Endothelial cell of hepatic sinusoid (primary cell): ENCODE measurements at regions not wholly inside any gene's neighbourhood (a gene's known extent, or its start where the extent isn't known, plus 50 kb on each side); places are given as distances from the start of the nearest gene placed in this dataset.
"Not testable (repeated sequence)": the region's sequence is repeated elsewhere in the genome, so short reads cannot be mapped to it uniquely, and the experiment has no call there.

Source experiments
- in situ Hi-C: cut with HindIII; loops from 2 replicates; pipeline ENCODE4 v1.10.0; 2017; ENCODE audit warnings: low sequenced_read_pairs

DNA sequence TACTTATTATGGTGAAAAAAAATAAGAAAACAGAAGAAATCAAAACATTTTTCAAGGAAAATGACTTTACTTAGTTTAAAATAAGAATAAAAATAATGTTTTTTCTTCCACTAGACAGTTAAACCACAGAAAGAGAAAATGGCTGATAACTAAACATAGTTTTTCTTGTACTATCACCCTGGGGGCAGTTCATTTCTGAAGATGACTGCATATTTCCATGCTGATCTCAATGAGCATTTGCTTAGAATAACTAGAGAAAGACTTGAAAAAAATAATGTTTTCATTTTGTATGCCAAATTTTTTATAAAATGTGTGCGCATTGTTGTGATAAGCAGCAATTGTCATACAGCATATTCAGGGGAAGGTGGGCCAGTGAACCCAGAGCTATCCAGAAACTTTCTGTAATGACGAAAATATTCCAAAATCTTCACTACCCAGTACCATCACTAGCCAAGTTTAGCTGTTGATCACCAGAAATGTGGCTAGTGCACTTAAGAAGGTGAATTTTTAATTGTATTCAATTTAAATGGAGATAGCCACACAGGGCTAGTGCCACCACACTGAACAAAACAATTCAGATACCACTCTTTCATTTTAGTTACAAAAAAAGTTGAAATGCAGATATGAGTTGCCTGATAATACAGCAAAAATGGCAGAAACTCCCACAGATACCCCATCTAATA, 513.4 kb upstream of the NETO1 start:
- in situ Hi-C loops, result no loop called here

DNA sequence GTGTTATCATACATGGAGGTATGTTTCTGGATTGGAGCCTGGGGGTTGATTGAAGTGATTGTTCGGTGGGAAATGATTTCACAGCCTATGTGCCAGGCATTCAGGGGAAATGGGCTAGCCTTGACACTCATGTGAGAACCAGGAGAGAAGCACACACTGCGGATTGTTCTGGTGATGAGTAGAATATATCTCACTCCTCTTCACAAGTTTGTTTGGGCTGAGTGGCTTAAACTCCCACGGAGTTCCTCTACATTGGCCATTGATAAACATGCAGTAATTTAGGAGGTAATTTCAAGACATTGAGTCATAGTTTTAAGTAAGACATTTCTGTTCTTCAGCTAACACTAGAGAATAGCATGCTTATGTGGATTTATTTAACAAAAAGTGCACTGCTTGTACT, 498.9 kb upstream of the NETO1 start:
- in situ Hi-C loops, result loop anchor here (5.0 kb wide), 1 partner anchor 86 kb away; no protein-coding TSS in a partner anchor

DNA sequence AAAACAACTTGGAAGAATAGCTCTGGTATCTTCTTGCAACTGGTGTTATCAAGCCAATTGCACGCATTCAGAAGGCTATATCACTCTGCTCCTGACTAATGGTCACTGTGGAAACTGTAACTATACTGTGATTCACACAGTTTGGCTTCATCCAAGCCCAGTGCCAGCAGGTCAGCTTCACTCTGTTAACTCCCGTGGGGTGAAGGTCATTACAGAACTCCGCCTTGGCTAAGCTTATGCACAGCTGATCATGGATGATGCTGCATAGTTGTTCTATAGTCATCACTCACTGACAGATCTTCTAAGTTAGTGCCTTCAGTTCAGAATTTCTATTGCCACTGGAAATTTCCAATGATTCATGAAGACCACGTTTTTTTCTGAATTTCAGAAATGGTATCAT, 497.2 kb upstream of the NETO1 start:
- in situ Hi-C loops, result loop anchor here (5.0 kb wide), 1 partner anchor 87 kb away; no protein-coding TSS in a partner anchor

DNA sequence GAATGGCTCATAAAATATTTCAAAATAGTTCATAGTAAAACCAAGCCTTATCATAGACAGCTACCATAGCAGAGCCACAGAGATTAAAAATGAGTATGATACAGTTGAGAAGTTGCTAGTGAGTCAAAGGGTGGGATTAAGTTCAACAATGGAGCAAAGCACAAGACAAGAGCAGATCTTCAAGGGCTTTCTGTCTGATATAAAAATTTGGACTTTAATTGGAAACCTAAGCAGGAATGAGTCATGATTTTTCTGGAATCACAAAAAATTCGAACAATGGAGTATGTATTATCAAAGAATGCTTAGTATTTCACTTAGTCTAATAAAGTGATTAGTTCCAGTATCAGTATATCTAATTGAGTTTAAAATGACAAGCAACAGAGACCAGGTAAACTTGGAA, 487.3 kb upstream of the NETO1 start:
- in situ Hi-C loops, result no loop called here

DNA sequence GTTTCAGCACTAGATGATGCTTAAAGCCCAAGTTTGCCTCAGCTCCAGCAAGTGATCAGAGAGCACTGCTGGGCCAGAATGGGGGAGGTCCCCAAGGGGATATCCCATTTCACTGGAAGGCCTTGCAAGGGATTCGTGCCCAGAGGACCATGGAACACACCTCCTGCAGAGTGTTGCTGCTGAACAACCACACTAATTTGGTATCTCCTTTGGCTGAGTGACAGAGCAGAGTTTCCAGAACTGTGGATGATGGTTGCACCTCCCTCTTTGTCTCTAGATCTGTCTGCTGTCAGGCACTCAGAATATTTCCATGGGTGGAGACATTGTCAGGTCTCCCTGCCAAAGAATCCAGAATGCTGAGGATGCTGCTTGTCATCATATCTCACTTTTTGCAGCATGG, 484.8 kb upstream of the NETO1 start:
- in situ Hi-C loops, result no loop called here

DNA sequence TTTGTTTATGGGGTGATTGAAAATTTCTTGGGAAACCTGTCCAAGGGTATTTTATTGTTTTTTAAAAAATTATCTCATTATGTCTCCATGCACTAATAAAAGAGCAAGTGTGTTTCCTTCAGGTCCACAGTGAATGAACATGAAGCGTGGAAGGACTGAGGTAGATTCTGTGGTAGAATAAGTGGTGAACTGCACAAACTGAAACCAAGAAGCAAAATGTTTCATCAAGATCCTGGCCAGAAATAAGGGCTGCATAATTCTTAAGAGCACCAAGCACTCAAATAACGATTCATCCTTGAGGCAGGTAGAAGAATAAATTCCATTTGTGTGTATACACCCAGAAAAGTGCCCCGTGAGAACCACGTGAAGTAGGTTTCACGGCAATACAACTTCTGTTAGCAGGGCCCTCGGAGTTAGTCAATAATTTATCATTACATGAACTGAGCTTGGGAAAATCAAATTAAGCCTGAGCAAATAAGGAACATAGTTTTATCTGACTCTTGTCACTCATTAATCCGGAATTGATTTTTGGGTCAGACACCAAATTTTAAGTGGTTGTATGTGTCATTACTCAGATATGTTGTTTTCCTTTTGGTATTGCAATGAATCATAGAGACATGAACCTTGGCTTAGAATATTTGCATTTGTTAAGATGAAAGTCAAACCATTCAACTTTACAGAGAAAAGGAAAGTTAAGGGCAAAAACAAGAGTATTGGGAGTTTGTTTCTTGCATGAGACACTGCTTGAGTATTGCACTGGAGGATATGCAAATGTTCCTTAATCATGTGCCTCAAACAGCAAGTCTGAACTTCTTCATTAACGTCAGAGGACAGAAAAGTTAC, 472.6 kb upstream of the NETO1 start:
- in situ Hi-C loops, result no loop called here

DNA sequence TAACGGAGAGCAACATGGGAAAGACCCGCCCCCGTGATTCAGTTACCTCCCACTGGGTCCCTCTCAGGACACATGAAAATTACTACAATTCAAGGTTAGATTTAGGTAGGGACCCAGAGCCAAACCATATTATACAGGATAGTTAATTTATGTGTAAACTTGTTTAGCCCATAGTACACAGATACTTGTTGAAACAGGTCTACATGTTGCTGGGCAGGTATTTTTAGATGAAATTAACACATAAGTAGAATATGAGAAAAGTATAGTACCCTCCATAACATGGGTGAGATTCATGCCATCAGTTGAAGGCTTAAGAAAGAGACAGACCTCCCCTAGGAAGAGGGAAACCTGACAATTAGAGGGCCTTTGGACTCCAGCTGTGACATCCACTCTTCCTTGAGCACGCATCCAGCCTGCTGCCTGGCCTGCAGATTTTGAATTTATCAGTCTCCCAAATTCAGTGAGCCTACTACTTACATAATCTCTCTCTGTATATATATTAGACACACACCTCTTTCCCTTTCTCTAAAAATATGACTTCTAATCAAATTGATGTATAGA, 463.5 kb upstream of the NETO1 start:
- in situ Hi-C loops, result no loop called here

DNA sequence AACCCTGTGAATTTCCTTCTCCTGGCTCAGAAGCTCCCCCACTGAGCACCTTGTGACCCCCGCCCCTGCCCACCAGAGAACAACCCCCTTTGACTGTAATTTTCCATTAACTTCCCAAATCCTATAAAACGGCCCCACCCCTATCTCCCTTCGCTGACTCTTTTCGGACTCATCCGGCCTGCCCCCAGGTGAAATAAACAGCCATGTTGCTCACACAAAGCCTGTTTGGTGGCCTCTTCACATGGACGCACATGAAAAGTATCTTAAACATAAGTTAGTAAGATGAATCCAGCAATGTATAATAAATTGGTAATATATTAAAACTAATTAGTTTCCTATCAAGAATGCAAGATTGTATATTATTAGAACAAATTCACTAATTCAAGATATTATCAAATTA, 462.3 kb upstream of the NETO1 start:
- in situ Hi-C loops, result not testable (repeated sequence)

DNA sequence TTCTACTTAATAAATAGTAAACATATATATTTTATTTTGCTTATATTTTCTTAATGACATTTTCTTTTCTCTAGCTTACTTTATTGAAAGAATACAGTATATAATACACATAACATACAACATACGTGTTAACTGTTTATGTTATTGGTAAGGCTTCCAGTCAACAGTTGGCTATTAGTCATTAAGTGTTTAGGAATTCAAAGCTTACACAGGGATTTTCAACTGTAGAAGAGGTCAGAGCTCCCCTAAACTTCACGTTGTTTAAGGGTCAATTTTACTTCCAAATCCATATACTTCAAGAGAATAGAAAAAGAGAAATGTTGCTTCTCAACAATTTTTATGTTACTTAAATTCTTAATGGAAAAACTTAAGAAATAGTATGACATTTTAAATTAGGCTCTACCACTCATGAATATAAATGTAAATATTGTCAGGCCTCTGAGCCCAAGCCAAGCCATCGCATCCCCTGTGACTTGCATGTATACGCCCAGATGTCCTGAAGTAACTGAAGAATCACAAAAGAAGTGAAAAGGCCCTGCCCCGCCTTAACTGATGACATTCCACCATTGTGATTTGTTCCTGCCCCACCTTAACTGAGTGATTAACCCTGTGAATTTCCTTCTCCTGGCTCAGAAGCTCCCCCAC, 456.5 kb upstream of the NETO1 start:
- in situ Hi-C loops, result not testable (repeated sequence)

DNA sequence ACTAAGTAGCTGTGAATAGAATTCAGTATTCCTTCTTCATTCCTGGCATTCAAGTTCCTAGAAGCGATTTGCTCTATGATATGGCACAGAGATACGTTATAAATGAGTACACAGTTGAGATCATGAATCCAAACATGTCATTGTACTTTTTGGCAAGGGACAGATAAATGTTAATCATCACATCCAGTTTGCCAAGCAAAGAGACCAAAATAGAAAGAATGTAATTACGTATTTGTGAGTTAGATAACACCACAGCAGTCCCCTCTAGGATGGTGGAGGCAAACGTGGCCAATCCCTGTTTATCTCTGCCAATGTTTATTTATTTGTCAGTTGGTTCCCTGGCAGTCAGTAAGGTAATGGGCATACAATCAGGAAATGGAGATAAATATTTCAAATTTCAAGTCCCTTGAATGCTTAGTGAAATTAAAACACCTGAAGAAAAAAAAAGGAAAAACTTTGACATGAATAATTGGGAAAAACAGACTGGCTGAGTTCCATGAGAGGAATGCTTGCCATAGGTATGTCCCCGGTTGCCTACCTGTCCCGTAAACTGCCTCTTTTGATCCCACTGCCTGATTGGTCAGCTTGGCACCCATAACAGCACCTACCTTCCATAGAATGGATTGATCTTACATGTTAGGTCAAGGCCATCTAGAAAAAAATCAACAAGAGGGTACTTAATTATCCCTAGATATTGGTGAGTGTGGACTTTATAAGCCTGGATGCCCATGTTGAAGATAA, 451.1 kb upstream of the NETO1 start:
- in situ Hi-C loops, result no loop called here

DNA sequence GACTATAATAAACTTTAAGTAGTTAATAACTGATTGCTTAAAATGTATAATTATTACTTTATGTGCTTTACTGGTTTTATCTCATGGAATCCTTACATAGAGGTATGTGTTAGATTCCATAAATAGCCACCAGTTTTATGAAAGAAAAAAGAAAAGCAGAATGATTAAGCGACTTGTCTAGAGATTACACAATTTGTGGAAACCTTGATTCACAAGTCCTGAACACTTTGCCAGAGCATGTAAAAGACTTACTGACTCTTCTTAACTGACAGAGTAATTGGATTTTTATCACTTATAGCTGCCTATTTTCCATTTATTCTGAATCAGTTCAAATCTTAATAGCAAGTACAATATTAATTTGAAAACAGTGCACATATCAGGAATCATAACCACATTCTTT, 448.7 kb upstream of the NETO1 start:
- in situ Hi-C loops, result no loop called here

DNA sequence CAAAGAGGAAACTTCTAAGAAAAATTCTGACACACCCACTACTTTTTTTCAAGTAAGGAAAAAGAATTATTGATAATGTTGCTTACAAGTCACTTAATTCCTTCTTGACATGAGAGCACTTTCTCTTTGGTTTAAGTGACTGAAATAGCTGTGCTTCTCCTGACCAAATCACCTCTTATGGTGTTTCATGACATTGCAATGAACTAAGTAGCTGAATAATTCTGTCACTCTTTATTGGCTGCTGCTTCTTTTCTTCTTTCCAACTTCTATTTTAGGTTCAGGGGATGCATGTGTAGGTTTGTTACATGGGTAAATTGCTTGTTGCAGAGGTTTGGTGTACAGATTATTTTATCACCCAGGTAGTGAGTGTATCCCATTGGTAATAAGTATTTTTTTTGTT, 447.6 kb upstream of the NETO1 start:
- in situ Hi-C loops, result no loop called here

DNA sequence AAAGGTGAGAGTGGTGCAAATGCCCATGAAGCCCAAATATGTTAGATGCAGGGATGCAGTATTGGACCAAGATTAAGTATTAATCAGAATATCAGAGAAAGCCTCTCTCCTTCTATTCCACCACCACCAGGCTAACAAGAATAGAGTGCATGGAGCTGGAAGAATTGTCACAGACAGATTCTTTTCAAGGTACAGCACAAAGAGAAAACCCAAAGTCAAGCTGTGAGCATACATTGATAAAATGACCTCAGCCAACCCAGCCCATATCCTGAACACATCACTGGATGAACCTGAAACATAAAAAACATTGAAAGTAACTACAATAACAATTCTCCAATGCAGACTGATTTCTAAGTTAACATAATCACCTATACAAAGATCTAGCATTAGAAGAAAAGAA, 445.7 kb upstream of the NETO1 start:
- in situ Hi-C loops, result no loop called here

DNA sequence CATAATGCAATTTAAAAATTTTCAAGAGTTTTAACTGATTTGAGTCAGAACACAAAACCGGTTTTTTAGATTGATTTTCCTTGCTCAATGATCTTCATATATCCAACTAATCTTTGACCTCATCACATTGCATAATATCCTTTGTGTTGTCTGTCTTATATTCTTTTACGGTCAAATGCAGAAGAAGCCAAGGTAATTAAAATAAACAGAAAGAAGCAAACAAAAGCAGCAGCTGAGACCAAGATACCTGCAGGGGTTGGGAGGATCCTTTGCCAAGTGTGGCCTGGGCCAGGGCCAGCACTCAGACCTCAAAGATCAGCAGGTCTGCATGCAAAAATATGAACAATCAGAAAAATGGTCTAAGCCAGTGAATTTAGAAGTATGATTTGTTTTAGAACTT, 428.9 kb upstream of the NETO1 start:
- in situ Hi-C loops, result no loop called here

DNA sequence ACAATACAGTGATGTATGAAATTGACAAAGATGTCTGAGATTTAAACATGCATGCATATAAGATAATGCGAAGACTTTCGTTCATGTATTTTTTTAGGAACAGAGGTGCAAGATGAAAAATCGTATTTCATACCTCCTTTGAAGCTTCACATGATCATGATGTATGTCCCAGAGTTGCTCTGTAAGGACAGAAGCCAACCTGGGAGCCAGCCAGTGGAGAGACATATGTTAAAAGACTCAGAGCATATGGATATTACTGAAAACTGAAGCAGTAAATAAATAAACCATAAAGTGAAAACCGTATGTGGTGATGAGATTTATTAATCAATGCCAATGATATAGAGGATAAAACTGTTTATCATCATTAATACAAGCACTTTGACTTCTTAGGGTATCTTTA, 424.4 kb upstream of the NETO1 start:
- in situ Hi-C loops, result no loop called here

DNA sequence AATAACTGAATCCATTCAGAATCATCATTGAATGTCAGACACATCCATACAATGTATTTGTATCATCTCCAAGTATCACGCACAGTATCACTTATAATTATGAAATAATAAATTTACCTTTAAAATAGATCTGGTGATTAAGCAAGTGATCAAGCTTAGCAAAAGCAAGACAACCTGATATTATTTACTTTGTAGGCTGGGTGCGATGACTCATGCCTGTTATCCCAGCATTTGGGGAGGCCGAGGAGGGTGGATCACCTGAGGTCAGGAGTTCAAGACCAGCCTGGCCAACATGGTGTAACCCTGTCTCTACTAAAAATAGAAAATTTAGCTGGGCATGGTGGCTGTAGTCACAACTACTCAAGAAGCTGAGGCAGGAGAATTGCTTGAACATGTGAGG, 421.0 kb upstream of the NETO1 start:
- in situ Hi-C loops, result loop anchor here (5.0 kb wide), 1 partner anchor 83 kb away; no protein-coding TSS in a partner anchor

DNA sequence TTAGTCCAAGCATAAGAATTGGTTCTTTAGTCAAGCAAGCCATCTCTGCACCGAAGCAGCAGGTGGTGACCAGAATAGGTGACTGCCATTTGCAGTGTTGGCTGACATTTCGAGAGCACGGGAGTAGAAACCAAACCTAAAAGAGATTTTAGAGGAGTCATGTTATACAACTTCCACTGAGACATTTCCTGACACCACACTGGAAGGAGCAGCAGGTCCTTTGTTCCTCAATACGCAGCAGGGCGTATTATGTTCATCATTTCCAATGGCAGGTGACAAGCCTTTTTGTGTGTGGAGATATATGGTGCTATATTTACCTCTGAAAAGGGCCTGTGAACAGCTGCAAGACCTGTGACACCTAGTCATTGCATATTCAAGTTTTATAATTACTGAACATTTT, 418.8 kb upstream of the NETO1 start:
- in situ Hi-C loops, result loop anchor here (5.0 kb wide), 1 partner anchor 86 kb away; no protein-coding TSS in a partner anchor

DNA sequence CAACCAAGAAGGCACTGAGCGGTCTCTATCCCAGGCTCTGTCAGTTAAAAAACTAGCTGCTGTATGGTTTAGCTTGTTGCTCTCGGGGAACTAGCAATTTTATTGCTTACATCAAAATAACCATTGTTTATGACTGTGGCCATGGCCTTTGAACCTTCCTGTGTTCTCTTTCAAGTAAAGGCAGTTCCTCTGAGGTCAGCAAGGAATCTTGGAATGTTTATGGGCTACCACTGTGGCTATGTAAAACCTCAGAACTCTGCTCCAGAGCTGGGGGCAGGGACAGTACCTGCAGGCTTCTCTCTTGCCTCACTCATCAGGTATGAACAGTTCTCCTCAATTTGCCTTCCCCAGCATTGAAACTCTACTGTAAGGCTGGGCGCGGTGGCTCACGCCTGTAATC, 416.0 kb upstream of the NETO1 start:
- in situ Hi-C loops, result no loop called here

DNA sequence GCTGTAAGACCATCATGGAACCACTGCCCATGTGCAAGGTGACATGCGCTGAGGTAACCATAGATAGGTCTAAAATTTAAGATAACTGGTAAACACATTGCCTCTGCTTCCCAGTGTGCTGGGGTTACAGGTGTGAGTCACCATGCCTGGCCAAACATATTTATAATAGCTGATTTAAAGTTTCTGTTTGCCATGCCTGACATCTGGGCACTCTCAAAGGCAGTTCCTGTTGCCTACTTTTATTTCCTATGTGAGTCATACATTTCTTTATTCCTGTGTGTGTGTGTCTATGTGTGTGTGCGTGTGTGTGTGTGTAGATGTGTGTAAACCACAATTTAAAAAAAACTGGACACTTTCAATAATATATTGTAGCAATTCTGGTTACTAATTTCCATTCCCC, 415.2 kb upstream of the NETO1 start:
- in situ Hi-C loops, result no loop called here

DNA sequence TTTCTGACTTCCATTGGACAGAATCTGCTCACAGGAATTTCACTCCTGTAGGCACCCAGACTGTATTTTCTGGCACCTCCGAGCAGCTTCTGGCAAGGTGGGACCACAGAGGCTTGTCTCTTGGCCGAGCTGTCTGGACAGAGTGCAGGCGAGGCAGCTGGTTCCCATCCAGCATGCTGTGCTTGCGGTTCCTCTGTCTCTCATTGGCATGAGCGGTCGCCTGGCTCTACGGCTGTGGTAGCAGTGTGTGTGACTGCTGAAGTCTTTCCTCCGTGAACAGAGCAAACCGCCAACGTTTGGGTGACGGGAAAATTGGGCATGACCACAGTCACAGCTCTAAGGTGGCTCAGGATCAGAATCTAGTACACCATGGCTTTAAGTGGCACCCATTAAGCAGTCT, 411.7 kb upstream of the NETO1 start:
- in situ Hi-C loops, result no loop called here
